ENCODE measurements at regions not wholly inside any gene's neighbourhood (a gene's known extent, or its start where the extent isn't known, plus 50 kb on each side); places are given as distances from the start of the nearest gene placed in this dataset.

GRCh38 chr1:37299216-37299615 is 175.2 kb upstream of the ZC3H12A start:
- intact Hi-C loops (cut with micrococcal nuclease), result no loop called here
- DNase-seq (no peak), ATAC-seq (no peak)

- no peak for ATAC-seq
- no peak for DNase-seq
- intact Hi-C loops (cut with micrococcal nuclease), result no loop called here
These were observed 170.4 kb upstream of the ZC3H12A start for GRCh38 chr1:37303884-37304574.

- ATAC-seq (no peak), DNase-seq (no peak)
- intact Hi-C loops (cut with micrococcal nuclease), result no loop called here
These were observed 169.3 kb upstream of the ZC3H12A start for GRCh38 chr1:37305108-37305507.

- intact Hi-C loops (cut with micrococcal nuclease), result no loop called here
- no peak for ATAC-seq
- DNase-seq, result no peak
These were observed 168.5 kb upstream of the ZC3H12A start for GRCh38 chr1:37305841-37306240.

GRCh38 chr1:37306461-37306860 is 167.9 kb upstream of the ZC3H12A start:
- intact Hi-C loops (cut with micrococcal nuclease), result no loop called here
- ATAC-seq (no peak), DNase-seq (no peak)

- no peak for ATAC-seq
- intact Hi-C loops (cut with micrococcal nuclease), result no loop called here
- no peak for DNase-seq
These were observed 167.5 kb upstream of the ZC3H12A start for GRCh38 chr1:37306871-37307270.

- intact Hi-C loops (cut with micrococcal nuclease), result no loop called here
- DNase-seq, result no peak
- no peak for ATAC-seq
These were observed 166.1 kb upstream of the ZC3H12A start for GRCh38 chr1:37308031-37308960.

- intact Hi-C loops (cut with micrococcal nuclease), result no loop called here
These were observed 164.8 kb upstream of the ZC3H12A start for GRCh38 chr1:37309574-37309973.

GRCh38 chr1:37310064-37310463 is 164.3 kb upstream of the ZC3H12A start:
- no peak for ATAC-seq

More at GRCh38 chr1:37309574-37309973, 164.8 kb upstream of the ZC3H12A start:
- ATAC-seq (no peak), DNase-seq (no peak)

GRCh38 chr1:37315371-37315846 is 159.0 kb upstream of the ZC3H12A start:
- DNase-seq (no peak), ATAC-seq (no peak)
- intact Hi-C loops (cut with micrococcal nuclease), result no loop called here

More at GRCh38 chr1:37310064-37310463, 164.3 kb upstream of the ZC3H12A start:
- intact Hi-C loops (cut with micrococcal nuclease), result no loop called here
- no peak for DNase-seq

- no peak for DNase-seq
- intact Hi-C loops (cut with micrococcal nuclease), result no loop called here
- no peak for ATAC-seq
These were observed 156.4 kb upstream of the ZC3H12A start for GRCh38 chr1:37317870-37318467.

GRCh38 chr1:37318490-37318889 is 155.9 kb upstream of the ZC3H12A start:
- DNase-seq, result no peak
- no peak for ATAC-seq
- intact Hi-C loops (cut with micrococcal nuclease), result no loop called here

- intact Hi-C loops (cut with micrococcal nuclease), result no loop called here
- DNase-seq (no peak), ATAC-seq (no peak)
These were observed 155.1 kb upstream of the ZC3H12A start for GRCh38 chr1:37319284-37319683.

- no peak for ATAC-seq
- intact Hi-C loops (cut with micrococcal nuclease), result no loop called here
- DNase-seq, result no peak
These were observed 150.6 kb upstream of the ZC3H12A start for GRCh38 chr1:37323486-37324377.

- ATAC-seq (no peak), DNase-seq (no peak)
- intact Hi-C loops (cut with micrococcal nuclease), result no loop called here
These were observed 149.4 kb upstream of the ZC3H12A start for GRCh38 chr1:37325010-37325409.

GRCh38 chr1:37325509-37326437 is 148.6 kb upstream of the ZC3H12A start:
- ATAC-seq, result no peak
- DNase-seq, result no peak
- intact Hi-C loops (cut with micrococcal nuclease), result no loop called here

- intact Hi-C loops (cut with micrococcal nuclease), result no loop called here
- no peak for DNase-seq
These were observed 142.3 kb upstream of the ZC3H12A start for GRCh38 chr1:37332126-37332525.

GRCh38 chr1:37338658-37339057 is 135.7 kb upstream of the ZC3H12A start:
- intact Hi-C loops (cut with micrococcal nuclease), result no loop called here
- DNase-seq (no peak), ATAC-seq (no peak)

More at GRCh38 chr1:37332126-37332525, 142.3 kb upstream of the ZC3H12A start:
- ATAC-seq, result no peak

Measured in left ventricle myocardium superior (tissue), 1 donor.